ENCODE measurements at regions not wholly inside any gene's neighbourhood (a gene's known extent, or its start where the extent isn't known, plus 50 kb on each side); places are given as distances from the start of the nearest gene placed in this dataset.

DNA sequence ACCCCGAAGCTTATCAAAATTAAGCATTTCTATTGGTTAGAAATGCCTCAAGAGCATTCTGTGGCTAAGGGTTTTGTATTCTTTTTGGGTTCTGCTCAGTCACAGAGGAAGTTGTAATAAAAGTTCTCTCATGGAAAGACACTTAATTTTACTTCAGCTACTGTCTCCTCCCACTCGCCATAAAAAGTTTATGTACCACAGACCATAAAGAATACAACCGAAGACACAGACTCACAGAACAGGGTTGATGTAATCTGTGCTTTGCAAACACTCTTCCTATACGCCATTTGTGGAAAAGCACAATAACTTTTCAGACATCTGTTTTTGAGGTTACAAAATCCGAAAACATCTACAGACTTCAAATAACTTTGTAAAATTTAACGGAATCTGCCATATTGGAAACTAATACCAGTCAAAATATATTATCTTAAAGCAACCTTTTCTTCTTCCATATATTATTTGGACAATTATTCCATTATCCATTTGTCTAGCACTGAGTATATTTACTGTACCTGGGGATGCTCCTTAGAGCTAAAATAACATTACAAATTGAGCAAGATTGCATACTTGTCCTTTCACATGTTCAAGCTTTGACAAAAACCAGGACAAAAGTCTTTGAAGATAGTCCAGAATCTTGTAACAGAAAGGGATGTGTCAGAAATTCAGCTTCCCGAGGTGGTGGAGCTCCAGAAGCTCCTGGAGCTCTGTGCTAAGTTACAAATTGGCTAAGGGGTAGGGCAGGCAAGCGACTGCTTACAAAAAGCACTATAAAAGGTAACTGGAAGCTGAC is 219.0 kb upstream of the MEOX2 start:
- no peak for DNase-seq

DNA sequence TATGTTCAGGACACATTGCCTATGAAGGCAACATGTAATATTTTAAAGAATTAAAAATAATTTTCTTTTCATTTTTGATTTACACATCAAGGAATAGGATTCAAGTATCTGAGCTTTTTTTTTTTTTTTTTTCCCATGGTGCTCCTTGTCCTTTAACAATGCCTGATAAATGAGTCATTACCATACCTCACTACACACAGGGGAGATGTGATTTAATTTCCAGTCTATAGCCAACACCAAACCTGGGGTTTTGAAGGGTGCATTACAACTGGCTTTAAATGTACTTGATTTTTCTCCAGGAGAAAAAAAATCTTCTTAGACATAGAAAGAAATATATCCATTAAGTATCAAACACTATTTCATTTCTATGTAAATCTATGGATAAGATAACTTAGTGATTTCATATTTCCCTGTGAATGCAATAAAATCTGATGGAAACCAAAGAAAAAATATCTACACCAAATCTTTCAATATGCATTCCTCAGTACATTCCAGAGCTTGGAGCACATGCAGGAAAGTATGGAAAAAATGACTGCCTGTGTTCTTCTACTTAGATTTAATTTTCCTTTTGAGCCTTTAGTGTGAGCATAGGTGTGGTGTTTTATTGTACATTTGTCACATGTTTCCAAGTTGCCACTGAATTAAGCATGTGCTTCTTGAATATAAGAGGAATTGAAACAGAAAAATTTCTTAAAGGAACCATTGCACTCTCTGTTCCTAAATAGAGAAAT is 204.8 kb upstream of the MEOX2 start:
- DNase-seq = no peak

GRCh38 chr7:15889507-15889906 is 203.0 kb upstream of the MEOX2 start:
- DNase-seq = no peak

- DNase-seq = no peak
Measured at GRCh38 chr7:15888090-15888489, 201.6 kb upstream of the MEOX2 start.

- no peak for DNase-seq
Measured at GRCh38 chr7:15886626-15887025, 200.1 kb upstream of the MEOX2 start.

GRCh38 chr7:15885678-15886077 is 199.2 kb upstream of the MEOX2 start:
- no peak for DNase-seq

DNA sequence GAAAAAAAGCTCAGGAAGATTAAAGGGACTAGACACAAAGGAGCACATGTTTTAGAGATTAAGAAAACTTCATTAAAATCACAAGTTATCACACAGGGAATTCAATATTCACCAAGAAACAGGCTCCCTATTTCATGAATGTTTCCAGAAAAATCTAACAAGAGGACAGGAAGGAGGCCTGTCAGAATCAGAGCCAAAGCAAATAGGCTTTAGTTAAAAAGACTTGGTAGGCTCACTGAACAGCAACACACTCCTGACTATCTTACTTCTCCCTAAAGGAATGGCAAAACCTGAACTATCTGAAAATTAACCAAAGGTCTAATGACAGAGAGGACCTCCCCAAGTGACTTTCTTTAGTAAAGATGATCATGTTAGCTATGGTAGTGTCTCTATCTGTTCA is 188.3 kb upstream of the MEOX2 start:
- no peak for DNase-seq

DNA sequence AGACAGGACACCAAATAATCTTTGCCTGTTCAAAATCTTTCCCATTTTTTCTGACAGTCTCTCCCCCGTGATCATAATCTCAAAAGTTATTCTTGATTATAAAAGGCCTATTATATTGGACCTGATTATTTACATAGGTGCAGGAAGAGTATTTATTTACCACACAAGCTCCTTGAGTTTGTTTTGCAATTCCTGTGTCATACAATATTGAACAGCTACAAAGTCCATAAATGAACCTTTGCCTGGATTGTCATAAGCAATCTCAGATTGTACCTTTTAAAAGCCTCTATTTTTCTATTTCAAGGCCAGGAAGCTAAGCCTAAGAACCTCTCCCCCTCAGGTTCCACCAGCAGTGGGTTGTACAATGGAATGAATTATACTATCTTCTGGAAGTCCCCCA is 183.9 kb upstream of the MEOX2 start:
- DNase-seq = no peak

DNA sequence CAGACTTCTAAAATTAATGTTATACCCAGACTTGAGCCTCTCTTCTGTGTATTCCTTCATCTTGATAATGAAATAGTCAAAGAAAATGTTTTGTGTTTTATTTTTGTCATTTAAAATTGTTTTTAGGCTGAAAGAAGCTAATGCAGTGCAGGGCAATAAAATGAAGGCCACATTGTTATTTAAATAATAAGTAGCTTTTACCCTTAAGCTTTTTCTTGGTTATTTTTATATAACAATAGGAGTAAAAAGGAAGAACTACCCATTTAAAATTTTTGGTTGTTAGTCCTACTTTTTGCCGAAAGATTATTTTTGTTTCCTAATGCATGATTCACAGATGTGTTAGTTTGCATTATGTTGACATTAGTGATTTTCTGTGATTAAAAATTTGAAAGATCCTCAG is 181.0 kb upstream of the MEOX2 start:
- no peak for DNase-seq

- DNase-seq = no peak
Measured at GRCh38 chr7:15866753-15867152, 180.3 kb upstream of the MEOX2 start.

GRCh38 chr7:15864626-15864991 is 178.1 kb upstream of the MEOX2 start:
- DNase-seq = no peak

DNA sequence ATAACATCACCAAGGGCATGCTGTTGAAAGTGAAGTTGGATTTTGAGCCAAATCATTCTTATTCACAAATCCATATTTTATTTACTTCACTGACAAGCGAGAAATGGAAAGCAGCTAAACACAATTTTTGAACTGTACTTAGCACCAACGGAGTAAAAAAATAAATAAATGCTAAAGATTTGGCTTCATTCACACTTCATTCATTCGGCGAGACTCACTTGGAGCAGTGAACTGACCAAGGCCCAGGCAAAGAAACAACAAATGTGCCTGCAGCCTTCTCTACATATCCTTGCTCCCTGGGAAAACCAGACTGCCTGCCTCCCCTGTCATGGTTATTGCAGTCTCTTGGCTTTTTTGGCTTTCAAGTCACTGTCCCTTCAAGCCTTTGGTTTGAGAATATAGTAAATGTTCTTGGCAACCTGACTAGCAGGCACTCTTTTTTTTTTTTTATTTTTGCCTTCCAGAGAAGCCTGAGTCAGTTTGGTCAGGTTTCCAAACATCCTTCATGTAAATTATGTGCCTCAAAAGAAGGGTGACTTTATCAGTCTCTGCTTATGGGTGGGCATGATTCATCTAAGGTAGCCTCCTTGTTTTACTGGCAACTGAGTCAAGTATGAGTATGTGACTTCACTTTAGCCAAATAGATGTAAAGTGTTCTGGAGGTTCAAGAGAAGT is 177.6 kb upstream of the MEOX2 start:
- DNase-seq = no peak

DNA sequence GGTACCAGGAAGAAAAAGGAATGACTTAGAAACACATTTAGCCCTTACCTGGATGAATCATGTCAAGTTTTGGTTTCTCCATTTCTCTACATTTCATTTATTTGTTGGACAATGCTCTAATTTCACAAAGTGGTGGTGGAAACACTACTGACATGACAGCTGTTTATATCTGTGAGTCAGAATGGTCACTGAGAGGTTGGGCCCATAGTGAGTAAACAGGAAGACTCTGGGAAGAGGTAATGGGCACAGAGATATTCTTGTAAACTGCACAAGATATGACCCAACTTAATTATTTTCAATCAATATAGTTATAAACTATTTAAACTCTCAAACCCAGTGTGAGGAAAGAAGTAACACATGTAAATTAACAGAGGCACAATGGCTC is 176.3 kb upstream of the MEOX2 start:
- no peak for DNase-seq

- no peak for DNase-seq
Measured at GRCh38 chr7:15862016-15862780, 175.7 kb upstream of the MEOX2 start.

- DNase-seq = no peak
Measured at GRCh38 chr7:15860264-15860949, 173.9 kb upstream of the MEOX2 start.

DNA sequence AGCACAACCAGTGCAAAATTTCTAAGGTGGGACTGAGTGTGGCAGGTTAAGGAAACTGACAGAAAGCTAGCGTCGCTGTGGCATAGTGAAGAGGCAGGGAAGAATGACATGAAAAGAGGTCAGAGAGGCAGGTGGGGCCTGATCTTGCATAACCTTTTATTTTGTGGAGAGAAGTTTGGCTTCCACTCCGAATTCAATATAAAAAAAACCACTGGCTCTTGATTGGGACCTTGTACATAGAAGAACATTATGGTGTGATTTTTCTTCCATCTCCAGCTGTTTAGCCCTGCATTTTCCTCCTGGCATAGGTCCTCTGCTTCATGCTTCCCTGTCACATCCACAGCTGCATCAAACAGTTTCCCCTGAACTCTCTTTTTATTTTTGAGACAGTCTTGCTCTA is 170.5 kb upstream of the MEOX2 start:
- no peak for DNase-seq

GRCh38 chr7:15856311-15856710 is 169.8 kb upstream of the MEOX2 start:
- DNase-seq = no peak

- no peak for DNase-seq
Measured at GRCh38 chr7:15855525-15856109, 169.1 kb upstream of the MEOX2 start.

DNA sequence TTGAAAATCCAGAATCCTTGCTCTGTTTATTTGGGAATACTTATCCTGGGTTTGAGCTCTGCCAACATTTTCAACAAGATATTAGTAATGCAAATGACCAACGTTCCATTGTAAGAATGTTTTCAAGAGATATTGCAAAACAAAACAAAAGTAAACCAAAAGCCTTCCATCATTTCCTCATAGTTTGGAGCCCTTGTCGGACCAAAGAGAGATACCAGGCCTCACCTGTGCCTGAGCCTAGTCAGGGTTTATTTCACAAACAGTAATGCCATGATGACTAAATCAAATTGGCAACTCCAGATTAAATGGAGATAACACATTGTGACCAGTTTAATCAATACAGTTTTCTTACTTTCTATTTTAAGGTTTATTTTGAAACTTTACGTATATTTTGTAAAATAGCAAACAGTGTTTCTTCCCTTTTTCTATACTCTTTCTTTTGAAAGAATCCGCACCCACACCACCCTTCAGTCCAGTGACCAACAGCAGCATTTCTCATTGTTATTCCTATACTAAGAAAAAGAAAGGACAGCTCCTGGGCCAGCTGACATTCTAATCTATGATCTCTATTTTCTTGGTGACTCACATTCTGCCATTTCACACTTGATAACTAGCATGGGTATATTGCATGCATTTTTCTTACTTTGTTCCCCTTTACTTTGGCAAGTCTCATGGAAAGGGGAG is 168.5 kb upstream of the MEOX2 start:
- DNase-seq = no peak

DNA sequence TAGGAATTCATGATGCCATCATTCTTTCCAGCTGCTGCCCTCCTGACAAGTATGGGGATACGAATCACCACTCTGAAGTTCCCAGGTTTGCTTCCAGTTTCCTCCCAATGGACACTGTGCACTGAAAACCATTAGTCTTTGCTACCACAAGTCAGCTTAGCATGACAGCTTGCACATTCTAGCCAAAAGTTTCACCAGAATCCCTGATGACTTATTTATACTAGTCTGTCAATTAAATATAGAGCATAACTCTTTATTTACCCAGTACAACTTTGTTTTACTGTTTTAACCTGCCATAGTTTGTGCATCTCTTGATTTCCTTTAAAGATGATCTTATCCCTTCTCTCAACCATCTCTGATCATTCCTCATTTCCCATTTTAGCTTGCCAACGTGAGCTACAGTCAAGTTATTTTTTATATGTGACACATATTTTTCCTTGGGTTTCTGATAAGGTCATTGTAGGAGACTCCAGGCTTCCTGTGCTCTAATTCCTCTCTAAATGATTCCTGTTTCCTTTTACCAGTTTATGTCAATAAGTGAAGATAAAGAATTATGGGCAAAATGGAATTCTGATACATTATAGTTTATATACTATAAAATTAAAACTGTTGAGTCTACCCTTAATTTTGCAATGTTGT is 167.5 kb upstream of the MEOX2 start:
- no peak for DNase-seq

GRCh38 chr7:15851201-15851600 is 164.7 kb upstream of the MEOX2 start:
- no peak for DNase-seq
